Smooth muscle cell (in vitro differentiated cells): ENCODE measurements at regions not wholly inside any gene's neighbourhood (a gene's known extent, or its start where the extent isn't known, plus 50 kb on each side); places are given as distances from the start of the nearest gene placed in this dataset.

Experiments
- DNase-seq: peaks from one replicate; lab custom pipeline; 2025; ENCODE audit not compliant: unreplicated experiment; lab: John Stamatoyannopoulos, UW
- H2AFZ ChIP-seq: fragments of 200-600 bp; sonication (generic); 2 replicates; pipeline ENCODE4 v1.6.0; 2016; ENCODE audit warnings: antibody characterized with exemption, low read depth, mild to moderate bottlenecking
- H3F3A ChIP-seq: fragments of 200-600 bp; sonication (generic); 2 replicates; pipeline ENCODE4 v1.6.0; 2017; ENCODE audit warnings: antibody characterized with exemption, low read depth
- H3K27ac ChIP-seq: fragments of 200-600 bp; sonication (generic); 2 replicates; pipeline ENCODE4 v1.5.1; 2016; ENCODE audit warnings: low read depth, mild to moderate bottlenecking
- H3K27me3 ChIP-seq: fragments of 200-600 bp; sonication (generic); 2 replicates; pipeline ENCODE4 v1.6.1; 2016; ENCODE audit warnings: low read depth, mild to moderate bottlenecking
- H3K36me3 ChIP-seq: fragments of 200-600 bp; sonication (generic); 2 replicates; pipeline ENCODE4 v1.5.1; 2016; ENCODE audit warnings: low read depth
- H3K4me1 ChIP-seq: fragments of 200-600 bp; sonication (generic); 2 replicates; pipeline ENCODE4 v1.5.1; 2016; ENCODE audit warnings: low read depth
- H3K4me2 ChIP-seq: fragments of 200-600 bp; sonication (generic); 2 replicates; pipeline ENCODE4 v1.6.0; 2016; ENCODE audit warnings: mild to moderate bottlenecking
- H3K4me3 ChIP-seq: fragments of 200-600 bp; sonication (generic); 2 replicates; pipeline ENCODE4 v1.5.1; 2016; ENCODE audit warnings: mild to moderate bottlenecking
- H3K79me2 ChIP-seq: fragments of 200-600 bp; sonication (generic); 2 replicates; pipeline ENCODE4 v1.6.0; 2016; ENCODE audit warnings: low read depth, mild to moderate bottlenecking
- H3K9ac ChIP-seq: fragments of 200-600 bp; sonication (generic); 2 replicates; pipeline ENCODE4 v1.6.0; 2016; ENCODE audit warnings: low read depth
- H3K9me3 ChIP-seq: fragments of 200-600 bp; sonication (generic); replicated peaks from 2 replicates; pipeline ENCODE4 v1.5.1; 2016; ENCODE audit warnings: low read depth
- H4K20me1 ChIP-seq: fragments of 200-600 bp; sonication (generic); 2 replicates; pipeline ENCODE4 v1.6.0; 2016; ENCODE audit warnings: low read depth
- CTCF ChIP-seq: fragments of 200-600 bp; sonication (generic); IDR thresholded peaks from 2 replicates; pipeline ENCODE4 v1.5.1; 2017; ENCODE audit warnings: borderline replicate concordance, mild to moderate bottlenecking, antibody characterized with exemption; ENCODE audit not compliant: insufficient read depth, poor library complexity, severe bottlenecking
- WGBS: methylation state at CpG from one replicate; pipeline ENCODE4 v1.1.7; 2016; ENCODE audit warnings: low lambda C conversion rate; 5-methylcytosine and 5-hydroxymethylcytosine counted together

GRCh38 chr12:58443273-58443980 lies 476.9 kb downstream of the LRIG3 start:
- Histone ChIP-seq H3K36me3 (no peaks in the 10 kb centered on the region), H3K9ac (no peak overlapping the region), H3K79me2 (no peaks in the 10 kb centered on the region), H3F3A (no peaks in the 10 kb centered on the region), H3K9me3 (no peaks in the 10 kb centered on the region), H2AFZ (no peak overlapping the region), H3K27ac (peak overlapping the region; percentile 65), H3K27me3 (no peaks in the 10 kb centered on the region), H3K4me2 (peak overlapping the region; percentile 64), H3K4me1 (no peaks in the 10 kb centered on the region), H4K20me1 (no peaks in the 10 kb centered on the region), H3K4me3 (no peak overlapping the region)
- no peak for DNase-seq
- peak; percentile 45 for TF ChIP-seq CTCF

- Histone ChIP-seq H3K27ac (peak overlapping the region; percentile 65), H3K4me1 (peaks cover 1% of the 10 kb centered on the region), H3K4me2 (peak overlapping the region; percentile 64), H2AFZ (no peak overlapping the region), H3K9me3 (no peaks in the 10 kb centered on the region), H3K9ac (no peak overlapping the region), H3K27me3 (no peaks in the 10 kb centered on the region), H3K36me3 (no peaks in the 10 kb centered on the region), H3F3A (no peaks in the 10 kb centered on the region), H3K79me2 (no peaks in the 10 kb centered on the region), H4K20me1 (no peaks in the 10 kb centered on the region), H3K4me3 (no peak overlapping the region)
- TF ChIP-seq CTCF = no peak
- no peak for DNase-seq
- WGBS = 28% methylated on average over 8 of the region's 8 CpGs
These were observed 476.3 kb downstream of the LRIG3 start for GRCh38 chr12:58443981-58444371.

- Histone ChIP-seq H3K9me3 (no peaks in the 10 kb centered on the region), H3F3A (no peaks in the 10 kb centered on the region), H2AFZ (no peak overlapping the region), H3K4me2 (no peak overlapping the region), H3K9ac (no peak overlapping the region), H3K4me1 (peaks cover 5% of the 10 kb centered on the region), H4K20me1 (no peaks in the 10 kb centered on the region), H3K27me3 (no peaks in the 10 kb centered on the region), H3K27ac (no peak overlapping the region), H3K4me3 (no peak overlapping the region), H3K79me2 (no peaks in the 10 kb centered on the region), H3K36me3 (no peaks in the 10 kb centered on the region)
- TF ChIP-seq CTCF = no peak
- DNase-seq = no peak
- 62% methylated on average over 2 of the region's 2 CpGs for WGBS
These were observed 469.3 kb downstream of the LRIG3 start for GRCh38 chr12:58450868-58451482.

GRCh38 chr12:58452546-58452945 lies 467.8 kb downstream of the LRIG3 start:
- Histone ChIP-seq H3K4me2 (no peak overlapping the region), H3K27ac (no peak overlapping the region), H4K20me1 (no peaks in the 10 kb centered on the region), H3K9ac (no peak overlapping the region), H3F3A (no peaks in the 10 kb centered on the region), H3K4me3 (no peak overlapping the region), H3K9me3 (no peaks in the 10 kb centered on the region), H3K36me3 (no peaks in the 10 kb centered on the region), H2AFZ (no peak overlapping the region), H3K4me1 (peaks cover 5% of the 10 kb centered on the region), H3K79me2 (no peaks in the 10 kb centered on the region), H3K27me3 (no peaks in the 10 kb centered on the region)
- DNase-seq = no peak
- WGBS = 35% methylated on average over 2 of the region's 2 CpGs
- no peak for TF ChIP-seq CTCF
